Panc1 (cell line): ENCODE measurements at regions not wholly inside any gene's neighbourhood (a gene's known extent, or its start where the extent isn't known, plus 50 kb on each side); places are given as distances from the start of the nearest gene placed in this dataset.

Experiments used
- ATAC-seq: fragments of 200-7000 bp; cut with Tn5 transposase; 2 replicates; pipeline ENCODE4 v1.9.1; 2020; ENCODE audit warnings: mild to moderate bottlenecking, moderate library complexity
- BruUV-seq: library from RNA; stranded (reverse); fragments of 400-500 nt; replicated peaks from 2 replicates; lab custom pipeline; 2021; lab: Mats Ljungman, UMichigan
- CTCF ChIA-PET: fragments of 300-600 bp; sonication (Branson Sonifier 250); formaldehyde crosslinking; loops from one replicate; lab custom pipeline; 2022; ENCODE audit warnings: antibody characterized with exemption; lab: Charles Lee
- POLR2A ChIA-PET: fragments of 300-600 bp; sonication (Branson Sonifier 250); formaldehyde crosslinking; loops from one replicate; lab custom pipeline; 2022; ENCODE audit warnings: antibody characterized with exemption; lab: Charles Lee
- DNase-seq: peaks from one replicate; pipeline ENCODE4 v3.0.0-alpha.2; 2010; ENCODE audit warnings: low read depth, low spot score
- H3K27ac ChIP-seq: 2 replicates; pipeline ENCODE4 v1.5.1; 2011; ENCODE audit warnings: mild to moderate bottlenecking, low read length, inconsistent platforms
- H3K27me3 ChIP-seq: fragments of 200-500 bp; sonication (Bioruptor generic); 2 replicates; pipeline ENCODE4 v1.6.0; 2014; ENCODE audit warnings: low read length, inconsistent platforms; ENCODE audit not compliant: control insufficient read depth, insufficient read depth
- H3K36me3 ChIP-seq: fragments of 200-500 bp; sonication (Bioruptor generic); 2 replicates; pipeline ENCODE4 v1.5.1; 2014; ENCODE audit warnings: inconsistent platforms, mild to moderate bottlenecking, low read length, moderate library complexity; ENCODE audit not compliant: control insufficient read depth, insufficient read depth
- H3K4me1 ChIP-seq: 2 replicates; pipeline ENCODE4 v1.5.1; 2011; ENCODE audit warnings: inconsistent platforms, mild to moderate bottlenecking, low read length, moderate library complexity; ENCODE audit not compliant: control insufficient read depth, insufficient read depth
- H3K4me3 ChIP-seq, 2 experiments: 2 replicates each; pipeline ENCODE4 v1.5.1; 2011 to 2012; ENCODE audit warnings: low read depth in 2 of 2, low read length in 2 of 2, mild to moderate bottlenecking in 2 of 2, inconsistent platforms in 1 of 2, moderate library complexity in 1 of 2
- H3K9me3 ChIP-seq: fragments of 200-500 bp; sonication (Bioruptor generic); 2 replicates; pipeline ENCODE4 v1.5.1; 2014; ENCODE audit warnings: low read depth, mild to moderate bottlenecking, inconsistent platforms, low read length, moderate library complexity; ENCODE audit not compliant: control insufficient read depth, insufficient read depth
- POLR2AphosphoS5 ChIP-seq: IDR thresholded peaks from 2 replicates; pipeline ENCODE4 v1.6.1; 2012; ENCODE audit warnings: mild to moderate bottlenecking, low read depth, low read length, moderate library complexity
- SIN3A ChIP-seq: IDR thresholded peaks from 2 replicates; pipeline ENCODE4 v1.6.1; 2012; ENCODE audit warnings: low read depth, mild to moderate bottlenecking, low read length, moderate library complexity, borderline replicate concordance; ENCODE audit not compliant: insufficient read depth
- TCF7L2 ChIP-seq: IDR thresholded peaks from 2 replicates; pipeline ENCODE4 v1.6.1; 2011; ENCODE audit warnings: mild to moderate bottlenecking, low read depth, low read length, inconsistent platforms
- in situ Hi-C: cut with HindIII; loops from 2 replicates; pipeline ENCODE4 v1.10.0; 2016; ENCODE audit warnings: low sequenced_read_pairs, low pct_unique_long_range_greater_than_20kb
- intact Hi-C: fragments of 100-400 bp; cut with micrococcal nuclease; formaldehyde crosslinking; loops from one replicate; pipeline ENCODE4 v1.10.0; 2022; ENCODE audit not compliant: unreplicated experiment
- TF ChIP-seq, protein P1 (sequence below), 2 experiments: IDR thresholded peaks; 2 replicates each; pipeline ENCODE4 v1.6.1; 2011 to 2012; ENCODE audit warnings: low read depth in 2 of 2, control low read depth in 1 of 2, low read length in 1 of 2, mild to moderate bottlenecking in 1 of 2, moderate library complexity in 1 of 2; ENCODE audit not compliant: insufficient read depth in 1 of 2
- TF ChIP-seq, protein P2 (sequence below): fragments of 450-650 bp; IDR thresholded peaks from 2 replicates; pipeline ENCODE4 v1.5.1; 2017; ENCODE audit warnings: mild to moderate bottlenecking

DNA sequence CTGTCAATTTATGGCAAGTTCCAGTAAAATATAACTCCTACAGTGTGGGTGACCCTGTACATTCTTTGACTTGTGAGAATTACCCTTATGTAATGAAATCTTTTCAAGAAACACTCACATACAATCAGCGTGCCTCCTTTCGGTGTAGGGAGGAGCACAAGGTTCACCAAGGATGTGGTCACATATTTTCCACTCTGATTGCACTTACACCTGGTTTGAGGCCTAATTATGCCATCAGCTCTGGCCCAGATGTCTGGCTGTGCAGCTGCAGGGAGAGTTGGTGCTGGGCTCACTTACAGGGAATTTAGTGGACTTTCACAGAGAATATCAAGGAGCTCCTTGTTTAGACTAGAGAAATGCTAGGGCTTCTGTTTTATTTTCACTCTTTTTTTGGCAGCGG is 146.0 kb upstream of the STEAP4 start:
- ATAC-seq (no peak), DNase-seq (no peak)
- POLR2A ChIA-PET, result no interaction called here
- Histone ChIP-seq H3K36me3 (no peaks in the 10 kb centered on the region; the same call in 1 of the 2 replicates), H3K27me3 (no peaks in the 10 kb centered on the region), H3K27ac (no peak overlapping the region), H3K4me3 (no peak overlapping the region), H3K9me3 (no peaks in the 10 kb centered on the region), H3K4me1 (no peaks in the 10 kb centered on the region)
- CTCF ChIA-PET, result no interaction called here
- intact Hi-C loops, result no loop called here
- no TSS peak for BruUV-seq
- in situ Hi-C loops, result no loop called here
- TF ChIP-seq SIN3A (no peak), POLR2AphosphoS5 (no peak), TCF7L2 (no peak)
- TF ChIP-seq, protein P1, sequence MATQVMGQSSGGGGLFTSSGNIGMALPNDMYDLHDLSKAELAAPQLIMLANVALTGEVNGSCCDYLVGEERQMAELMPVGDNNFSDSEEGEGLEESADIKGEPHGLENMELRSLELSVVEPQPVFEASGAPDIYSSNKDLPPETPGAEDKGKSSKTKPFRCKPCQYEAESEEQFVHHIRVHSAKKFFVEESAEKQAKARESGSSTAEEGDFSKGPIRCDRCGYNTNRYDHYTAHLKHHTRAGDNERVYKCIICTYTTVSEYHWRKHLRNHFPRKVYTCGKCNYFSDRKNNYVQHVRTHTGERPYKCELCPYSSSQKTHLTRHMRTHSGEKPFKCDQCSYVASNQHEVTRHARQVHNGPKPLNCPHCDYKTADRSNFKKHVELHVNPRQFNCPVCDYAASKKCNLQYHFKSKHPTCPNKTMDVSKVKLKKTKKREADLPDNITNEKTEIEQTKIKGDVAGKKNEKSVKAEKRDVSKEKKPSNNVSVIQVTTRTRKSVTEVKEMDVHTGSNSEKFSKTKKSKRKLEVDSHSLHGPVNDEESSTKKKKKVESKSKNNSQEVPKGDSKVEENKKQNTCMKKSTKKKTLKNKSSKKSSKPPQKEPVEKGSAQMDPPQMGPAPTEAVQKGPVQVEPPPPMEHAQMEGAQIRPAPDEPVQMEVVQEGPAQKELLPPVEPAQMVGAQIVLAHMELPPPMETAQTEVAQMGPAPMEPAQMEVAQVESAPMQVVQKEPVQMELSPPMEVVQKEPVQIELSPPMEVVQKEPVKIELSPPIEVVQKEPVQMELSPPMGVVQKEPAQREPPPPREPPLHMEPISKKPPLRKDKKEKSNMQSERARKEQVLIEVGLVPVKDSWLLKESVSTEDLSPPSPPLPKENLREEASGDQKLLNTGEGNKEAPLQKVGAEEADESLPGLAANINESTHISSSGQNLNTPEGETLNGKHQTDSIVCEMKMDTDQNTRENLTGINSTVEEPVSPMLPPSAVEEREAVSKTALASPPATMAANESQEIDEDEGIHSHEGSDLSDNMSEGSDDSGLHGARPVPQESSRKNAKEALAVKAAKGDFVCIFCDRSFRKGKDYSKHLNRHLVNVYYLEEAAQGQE (IDR thresholded peaks at IDR 0.05; ENCODE audit: insufficient read depth in 1 of 2, low read depth in 2 of 2, low read length in 1 of 2), result no peak
- TF ChIP-seq, protein P2, sequence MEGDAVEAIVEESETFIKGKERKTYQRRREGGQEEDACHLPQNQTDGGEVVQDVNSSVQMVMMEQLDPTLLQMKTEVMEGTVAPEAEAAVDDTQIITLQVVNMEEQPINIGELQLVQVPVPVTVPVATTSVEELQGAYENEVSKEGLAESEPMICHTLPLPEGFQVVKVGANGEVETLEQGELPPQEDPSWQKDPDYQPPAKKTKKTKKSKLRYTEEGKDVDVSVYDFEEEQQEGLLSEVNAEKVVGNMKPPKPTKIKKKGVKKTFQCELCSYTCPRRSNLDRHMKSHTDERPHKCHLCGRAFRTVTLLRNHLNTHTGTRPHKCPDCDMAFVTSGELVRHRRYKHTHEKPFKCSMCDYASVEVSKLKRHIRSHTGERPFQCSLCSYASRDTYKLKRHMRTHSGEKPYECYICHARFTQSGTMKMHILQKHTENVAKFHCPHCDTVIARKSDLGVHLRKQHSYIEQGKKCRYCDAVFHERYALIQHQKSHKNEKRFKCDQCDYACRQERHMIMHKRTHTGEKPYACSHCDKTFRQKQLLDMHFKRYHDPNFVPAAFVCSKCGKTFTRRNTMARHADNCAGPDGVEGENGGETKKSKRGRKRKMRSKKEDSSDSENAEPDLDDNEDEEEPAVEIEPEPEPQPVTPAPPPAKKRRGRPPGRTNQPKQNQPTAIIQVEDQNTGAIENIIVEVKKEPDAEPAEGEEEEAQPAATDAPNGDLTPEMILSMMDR, result no peak

DNA sequence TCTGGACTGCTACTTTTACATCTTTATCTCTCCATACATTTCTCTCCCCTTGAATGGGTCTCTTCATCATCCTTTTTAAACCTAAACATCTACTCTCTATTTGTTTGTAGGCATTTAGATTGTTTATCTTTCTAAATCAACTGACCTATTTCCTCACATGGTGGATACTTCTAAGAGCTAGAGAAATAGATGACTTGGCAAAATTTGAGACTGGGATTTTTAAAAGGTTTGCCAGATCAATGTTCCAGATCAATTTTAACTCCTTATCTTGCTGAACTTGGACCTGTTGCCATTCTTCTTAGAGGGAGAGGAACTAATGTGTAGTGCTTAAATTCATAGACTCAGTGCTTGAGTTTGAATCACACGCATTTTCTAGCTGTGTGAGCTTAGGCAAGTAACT is 144.2 kb upstream of the STEAP4 start:
- ChIA-PET POLR2A (no interaction called here), CTCF (no interaction called here)
- ATAC-seq (no peak), DNase-seq (no peak)
- no TSS peak for BruUV-seq
- Histone ChIP-seq H3K4me1 (no peaks in the 10 kb centered on the region), H3K36me3 (no peaks in the 10 kb centered on the region), H3K27me3 (no peaks in the 10 kb centered on the region), H3K9me3 (no peaks in the 10 kb centered on the region), H3K27ac (no peak overlapping the region), H3K4me3 (no peak overlapping the region)
- intact Hi-C loops, result no loop called here
- in situ Hi-C loops, result no loop called here
- no peak for TF ChIP-seq SIN3A
- TF ChIP-seq POLR2AphosphoS5, result no peak
- TF ChIP-seq TCF7L2, result no peak
- TF ChIP-seq, protein P2, result no peak
- TF ChIP-seq, protein P1 (IDR thresholded peaks at IDR 0.05; ENCODE audit: insufficient read depth in 1 of 2, low read depth in 2 of 2, low read length in 1 of 2), result no peak
